Spleen (tissue), 3 donors: ENCODE measurements at regions not wholly inside any gene's neighbourhood (a gene's known extent, or its start where the extent isn't known, plus 50 kb on each side); places are given as distances from the start of the nearest gene placed in this dataset.

Source experiments
- POLR2A ChIP-seq, 3 donors: fragments of 450-650 bp; IDR thresholded peaks; one replicate each; pipeline ENCODE4 v1.5.1; 2017; ENCODE audit warnings: antibody characterized with exemption in 3 of 3, mild to moderate bottlenecking in 1 of 3
- POLR2AphosphoS5 ChIP-seq, 3 donors: sonication (generic); formaldehyde crosslinking; IDR thresholded peaks; one replicate each; pipeline ENCODE4 v1.5.1; 2017; ENCODE audit warnings: antibody characterized with exemption in 3 of 3

DNA sequence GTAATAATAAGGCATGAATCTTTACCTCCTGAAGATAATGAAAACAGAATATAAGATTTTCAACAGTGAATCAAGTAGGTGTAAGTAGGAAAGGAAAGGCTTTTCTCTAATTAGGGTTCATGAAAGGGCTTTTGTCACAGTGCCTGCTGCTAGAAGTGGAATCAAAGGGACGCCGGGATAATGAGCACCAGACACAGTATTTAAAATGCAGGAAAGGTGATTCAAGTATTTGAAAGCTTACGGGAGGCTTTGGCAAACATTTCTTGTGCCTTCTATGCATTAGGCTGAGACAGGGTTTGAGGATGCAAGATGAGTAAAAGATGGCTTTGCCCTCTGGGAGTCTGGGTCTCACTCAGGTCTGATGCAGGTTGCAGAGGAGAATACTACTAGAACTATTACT is 70.5 kb upstream of the ANO4 start:
- TF ChIP-seq POLR2A (IDR thresholded peaks at IDR 0.05) (no peak), POLR2AphosphoS5 (IDR thresholded peaks at IDR 0.05) (no peak)
